ENCODE measurements at regions not wholly inside any gene's neighbourhood (a gene's known extent, or its start where the extent isn't known, plus 50 kb on each side); places are given as distances from the start of the nearest gene placed in this dataset.

GRCh38 chr13:40190641-40191100, 475.8 kb downstream of the FOXO1 start:
- TF ChIP-seq CTCF (IDR thresholded peaks at IDR 0.05) (no peak), POLR2AphosphoS5 (IDR thresholded peaks at IDR 0.05) (no peak)

All from breast epithelium (tissue), 3 donors.